ENCODE measurements at regions not wholly inside any gene's neighbourhood (a gene's known extent, or its start where the extent isn't known, plus 50 kb on each side); places are given as distances from the start of the nearest gene placed in this dataset.
A peak's percentile ranks its signal among the peaks of the same experiment; 100 is the strongest.

DNA sequence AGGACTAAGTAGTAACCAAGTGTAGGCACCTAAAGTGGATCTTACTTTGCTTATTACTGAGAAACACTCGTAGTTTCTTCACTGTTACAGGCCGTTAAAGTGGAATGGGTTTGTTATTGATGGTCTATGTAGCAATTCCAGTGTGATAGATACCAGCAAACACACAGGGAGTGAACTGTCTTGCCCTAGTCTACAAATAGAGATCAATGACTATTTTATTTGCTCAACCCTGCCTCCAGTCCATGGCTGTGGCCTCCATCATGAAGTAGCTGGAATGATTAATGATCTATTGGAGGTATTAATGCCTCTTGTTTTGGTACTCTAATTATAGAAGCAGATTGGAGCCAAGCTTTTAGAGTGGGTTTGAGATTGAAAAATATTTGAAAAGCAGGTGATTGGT is 362.7 kb upstream of the AZI2 start:
- ChIA-PET POLR2A (no interaction called here), CTCF (interaction anchor here (1.6 kb wide), 1 partner anchor 15 kb away, joined by 3 read pairs; no protein-coding TSS in a partner anchor)
- TF ChIP-seq, protein P1, sequence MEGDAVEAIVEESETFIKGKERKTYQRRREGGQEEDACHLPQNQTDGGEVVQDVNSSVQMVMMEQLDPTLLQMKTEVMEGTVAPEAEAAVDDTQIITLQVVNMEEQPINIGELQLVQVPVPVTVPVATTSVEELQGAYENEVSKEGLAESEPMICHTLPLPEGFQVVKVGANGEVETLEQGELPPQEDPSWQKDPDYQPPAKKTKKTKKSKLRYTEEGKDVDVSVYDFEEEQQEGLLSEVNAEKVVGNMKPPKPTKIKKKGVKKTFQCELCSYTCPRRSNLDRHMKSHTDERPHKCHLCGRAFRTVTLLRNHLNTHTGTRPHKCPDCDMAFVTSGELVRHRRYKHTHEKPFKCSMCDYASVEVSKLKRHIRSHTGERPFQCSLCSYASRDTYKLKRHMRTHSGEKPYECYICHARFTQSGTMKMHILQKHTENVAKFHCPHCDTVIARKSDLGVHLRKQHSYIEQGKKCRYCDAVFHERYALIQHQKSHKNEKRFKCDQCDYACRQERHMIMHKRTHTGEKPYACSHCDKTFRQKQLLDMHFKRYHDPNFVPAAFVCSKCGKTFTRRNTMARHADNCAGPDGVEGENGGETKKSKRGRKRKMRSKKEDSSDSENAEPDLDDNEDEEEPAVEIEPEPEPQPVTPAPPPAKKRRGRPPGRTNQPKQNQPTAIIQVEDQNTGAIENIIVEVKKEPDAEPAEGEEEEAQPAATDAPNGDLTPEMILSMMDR (IDR thresholded peaks at IDR 0.05; ENCODE audit: insufficient read depth, low read depth, low read length): no peak
- H3K36me3 ChIP-seq (ENCODE audit: control insufficient read depth, insufficient read depth, low read length): no peaks in the 10 kb centered on the region
- no peak for DNase-seq (ENCODE audit: low read depth)
- H3K4me3 ChIP-seq (ENCODE audit: low read depth, low read length): no peak overlapping the region
- H3K27me3 ChIP-seq (ENCODE audit: control insufficient read depth, insufficient read depth, low read length): no peaks in the 10 kb centered on the region

DNA sequence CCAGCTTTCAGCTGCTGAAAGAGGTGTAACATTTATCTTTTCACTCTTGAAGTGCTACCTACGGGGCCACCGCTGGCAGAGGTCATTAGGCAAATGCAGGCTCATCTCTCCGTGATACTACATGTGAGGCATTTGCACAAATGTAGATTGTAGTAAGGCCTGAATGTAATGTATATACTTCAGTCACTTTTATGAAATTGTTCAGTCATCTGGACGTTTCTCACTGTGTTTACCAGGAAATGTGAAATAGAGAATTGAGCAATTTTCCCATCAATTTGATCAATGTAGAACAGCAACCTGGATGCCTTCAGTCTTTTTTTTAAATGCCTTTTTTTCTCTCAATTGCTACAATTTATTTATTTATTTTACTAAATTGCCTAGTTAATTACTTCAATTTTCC is 368.3 kb upstream of the AZI2 start:
- CTCF ChIA-PET: no interaction called here
- no peaks in the 10 kb centered on the region for H3K27me3 ChIP-seq (ENCODE audit: control insufficient read depth, insufficient read depth, low read length)
- TF ChIP-seq, protein P1 (IDR thresholded peaks at IDR 0.05; ENCODE audit: insufficient read depth, low read depth, low read length): no peak
- no peaks in the 10 kb centered on the region for H3K36me3 ChIP-seq (ENCODE audit: control insufficient read depth, insufficient read depth, low read length)
- no peak for DNase-seq (ENCODE audit: low read depth)
- H3K4me3 ChIP-seq (ENCODE audit: low read depth, low read length): no peak overlapping the region
- POLR2A ChIA-PET: no interaction called here

DNA sequence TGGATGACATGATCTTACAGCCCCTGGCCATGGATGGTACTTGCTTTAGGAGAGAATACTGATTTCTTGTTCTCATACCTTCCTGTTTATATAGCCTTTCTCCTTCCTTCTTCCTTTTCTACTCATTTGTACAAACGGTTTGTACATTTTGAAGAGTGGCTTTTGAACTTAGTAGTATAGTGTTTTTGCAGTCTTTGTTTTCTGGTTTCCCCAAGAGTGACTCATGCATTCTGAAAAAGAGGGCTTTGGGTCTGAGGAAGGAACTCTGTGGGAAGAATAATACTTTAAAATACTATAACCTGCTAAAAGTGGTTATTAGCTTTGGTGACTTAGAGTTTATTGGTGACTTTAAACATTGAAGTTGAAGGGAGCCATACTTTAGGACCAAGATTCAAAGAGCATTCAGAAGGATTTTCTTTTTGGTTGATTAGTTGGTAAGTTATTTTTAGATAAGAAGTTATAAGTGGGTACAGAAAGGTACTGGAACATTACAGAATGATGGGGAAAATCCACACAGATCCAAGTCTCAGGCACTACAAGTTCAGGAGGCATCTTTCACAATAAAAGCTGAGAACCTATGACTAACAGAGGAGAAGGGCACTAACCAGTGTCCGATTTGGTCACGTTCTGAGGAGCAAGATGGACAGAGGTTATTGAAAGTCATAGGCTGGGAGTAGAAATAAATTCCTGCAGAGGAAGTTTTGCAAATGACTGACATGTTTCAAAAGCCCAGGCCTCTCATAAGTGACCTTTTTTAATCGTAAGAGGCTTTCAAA is 369.6 kb upstream of the AZI2 start:
- no peak for DNase-seq (ENCODE audit: low read depth)
- CTCF ChIA-PET: no interaction called here
- TF ChIP-seq, protein P1 (IDR thresholded peaks at IDR 0.05; ENCODE audit: insufficient read depth, low read depth, low read length): no peak
- Histone ChIP-seq H3K4me3 (ENCODE audit: low read depth, low read length) (no peak overlapping the region), H3K27me3 (ENCODE audit: control insufficient read depth, insufficient read depth, low read length) (no peaks in the 10 kb centered on the region), H3K36me3 (ENCODE audit: control insufficient read depth, insufficient read depth, low read length) (no peaks in the 10 kb centered on the region)
- POLR2A ChIA-PET: no interaction called here

DNA sequence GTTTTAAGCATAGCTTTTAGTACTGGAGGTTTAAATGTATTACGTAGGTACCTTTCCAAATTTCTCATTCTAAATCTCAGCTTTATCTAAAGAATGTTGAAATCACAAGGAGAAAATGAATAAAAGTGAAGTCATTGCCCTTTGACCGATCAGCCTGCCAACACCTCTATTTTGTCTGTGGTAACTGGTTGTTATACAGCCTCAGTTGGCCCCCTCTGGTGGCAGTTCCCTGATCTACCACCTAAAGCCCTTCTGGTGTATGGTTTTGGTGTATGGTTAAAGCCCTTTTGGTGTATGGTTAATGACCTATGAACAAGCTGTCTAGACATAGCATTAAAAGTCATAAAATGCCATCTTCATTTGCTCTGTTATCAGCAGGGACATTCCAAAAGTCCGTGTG is 378.2 kb upstream of the AZI2 start:
- DNase-seq (ENCODE audit: low read depth): no peak
- ChIA-PET POLR2A (no interaction called here), CTCF (interaction anchor here (0.7 to 1.3 kb wide), 2 partner anchors 15 to 59 kb away, joined by 3 read pairs; no protein-coding TSS in a partner anchor)
- Histone ChIP-seq H3K27me3 (ENCODE audit: control insufficient read depth, insufficient read depth, low read length) (no peaks in the 10 kb centered on the region), H3K4me3 (ENCODE audit: low read depth, low read length) (no peak overlapping the region), H3K36me3 (ENCODE audit: control insufficient read depth, insufficient read depth, low read length) (no peaks in the 10 kb centered on the region)
- TF ChIP-seq, protein P1 (IDR thresholded peaks at IDR 0.05; ENCODE audit: insufficient read depth, low read depth, low read length): peak; percentile 43

DNA sequence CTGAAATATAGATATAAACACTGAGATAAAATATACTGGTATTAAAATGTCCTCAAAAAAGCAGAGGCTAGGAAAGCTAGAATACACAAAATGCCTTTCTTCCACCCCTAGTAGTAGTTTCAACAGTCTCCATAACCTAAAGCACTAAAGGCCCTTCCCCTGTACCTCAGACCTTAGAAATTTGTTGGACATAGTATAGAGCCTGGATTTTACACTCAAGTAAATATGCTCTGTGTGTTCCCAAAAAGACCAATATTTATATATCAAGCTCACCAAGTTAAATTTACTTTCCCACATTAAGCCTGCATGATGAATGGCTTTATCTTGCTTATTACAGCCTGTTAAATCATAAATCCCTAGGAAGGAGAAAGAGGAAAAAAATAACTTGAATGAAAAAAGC is 378.7 kb upstream of the AZI2 start:
- ChIA-PET CTCF (no interaction called here), POLR2A (no interaction called here)
- Histone ChIP-seq H3K4me3 (ENCODE audit: low read depth, low read length) (no peak overlapping the region), H3K27me3 (ENCODE audit: control insufficient read depth, insufficient read depth, low read length) (no peaks in the 10 kb centered on the region), H3K36me3 (ENCODE audit: control insufficient read depth, insufficient read depth, low read length) (no peaks in the 10 kb centered on the region)
- no peak for DNase-seq (ENCODE audit: low read depth)
- TF ChIP-seq, protein P1 (IDR thresholded peaks at IDR 0.05; ENCODE audit: insufficient read depth, low read depth, low read length): no peak

All from BJ (cell line).